Astrocyte of the cerebellum (primary cell): ENCODE measurements at regions not wholly inside any gene's neighbourhood (a gene's known extent, or its start where the extent isn't known, plus 50 kb on each side); places are given as distances from the start of the nearest gene placed in this dataset.

ENCODE experiments used
- DNase-seq: peaks from one replicate; pipeline ENCODE4 v3.0.0-alpha.2; 2011; ENCODE audit warnings: low read depth
- H3K4me3 ChIP-seq: 2 replicates; pipeline ENCODE4 v1.5.1; 2011; ENCODE audit warnings: mild to moderate bottlenecking, low read depth, low read length, moderate library complexity
- in situ Hi-C: cut with HindIII; loops from 2 replicates; pipeline ENCODE4 v1.10.0; 2017; ENCODE audit warnings: low sequenced_read_pairs
- TF ChIP-seq, protein P1 (sequence below): IDR thresholded peaks from 2 replicates; pipeline ENCODE4 v1.5.1; 2012; ENCODE audit warnings: low read length, low read depth, moderate library complexity, mild to moderate bottlenecking; ENCODE audit errors: missing control alignments

DNA sequence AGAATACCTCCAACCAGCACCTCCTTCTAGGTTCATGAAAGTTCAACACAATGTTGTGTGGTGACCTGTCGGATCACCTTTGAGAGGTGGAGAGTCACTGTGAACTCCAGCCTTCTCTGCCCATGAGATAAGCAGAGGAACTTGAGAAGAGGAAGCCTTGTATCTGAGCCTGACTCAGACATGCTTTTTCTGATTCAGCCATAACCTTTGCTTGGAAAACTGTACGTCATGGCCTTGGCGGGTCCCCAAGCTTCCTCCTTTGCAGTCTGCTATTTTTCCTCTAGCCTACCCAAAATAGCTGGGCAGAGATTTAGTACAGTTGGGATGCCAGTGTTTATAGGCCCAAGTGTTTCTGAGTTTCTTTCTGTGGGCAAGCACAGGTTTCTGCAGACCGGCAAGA lies 274.7 kb downstream of the CETN3 start:
- in situ Hi-C loops = no loop called here
- no peak overlapping the region for H3K4me3 ChIP-seq
- TF ChIP-seq, protein P1, sequence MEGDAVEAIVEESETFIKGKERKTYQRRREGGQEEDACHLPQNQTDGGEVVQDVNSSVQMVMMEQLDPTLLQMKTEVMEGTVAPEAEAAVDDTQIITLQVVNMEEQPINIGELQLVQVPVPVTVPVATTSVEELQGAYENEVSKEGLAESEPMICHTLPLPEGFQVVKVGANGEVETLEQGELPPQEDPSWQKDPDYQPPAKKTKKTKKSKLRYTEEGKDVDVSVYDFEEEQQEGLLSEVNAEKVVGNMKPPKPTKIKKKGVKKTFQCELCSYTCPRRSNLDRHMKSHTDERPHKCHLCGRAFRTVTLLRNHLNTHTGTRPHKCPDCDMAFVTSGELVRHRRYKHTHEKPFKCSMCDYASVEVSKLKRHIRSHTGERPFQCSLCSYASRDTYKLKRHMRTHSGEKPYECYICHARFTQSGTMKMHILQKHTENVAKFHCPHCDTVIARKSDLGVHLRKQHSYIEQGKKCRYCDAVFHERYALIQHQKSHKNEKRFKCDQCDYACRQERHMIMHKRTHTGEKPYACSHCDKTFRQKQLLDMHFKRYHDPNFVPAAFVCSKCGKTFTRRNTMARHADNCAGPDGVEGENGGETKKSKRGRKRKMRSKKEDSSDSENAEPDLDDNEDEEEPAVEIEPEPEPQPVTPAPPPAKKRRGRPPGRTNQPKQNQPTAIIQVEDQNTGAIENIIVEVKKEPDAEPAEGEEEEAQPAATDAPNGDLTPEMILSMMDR = no peak
- DNase-seq = no peak

DNA sequence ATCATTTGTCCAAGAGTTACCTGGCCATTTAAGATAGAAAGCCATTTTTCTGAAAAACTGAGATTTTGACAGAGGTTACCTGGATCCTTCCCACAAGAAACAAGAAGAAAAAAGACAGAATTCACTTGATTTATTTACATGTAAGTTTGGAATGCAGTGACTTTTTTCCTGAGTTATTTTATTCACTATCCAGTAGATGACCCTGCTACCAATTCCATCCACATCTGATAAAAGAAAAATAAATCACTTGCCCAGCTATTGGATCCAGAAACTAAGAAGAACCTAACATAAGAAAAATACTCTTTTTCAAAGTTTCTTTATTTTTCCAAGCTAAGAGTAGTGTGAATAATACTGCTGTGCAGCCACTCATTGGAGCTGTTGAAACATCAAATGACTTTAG lies 275.2 kb downstream of the CETN3 start:
- TF ChIP-seq, protein P1 = no peak
- H3K4me3 ChIP-seq = no peak overlapping the region
- no peak for DNase-seq
- in situ Hi-C loops = no loop called here

DNA sequence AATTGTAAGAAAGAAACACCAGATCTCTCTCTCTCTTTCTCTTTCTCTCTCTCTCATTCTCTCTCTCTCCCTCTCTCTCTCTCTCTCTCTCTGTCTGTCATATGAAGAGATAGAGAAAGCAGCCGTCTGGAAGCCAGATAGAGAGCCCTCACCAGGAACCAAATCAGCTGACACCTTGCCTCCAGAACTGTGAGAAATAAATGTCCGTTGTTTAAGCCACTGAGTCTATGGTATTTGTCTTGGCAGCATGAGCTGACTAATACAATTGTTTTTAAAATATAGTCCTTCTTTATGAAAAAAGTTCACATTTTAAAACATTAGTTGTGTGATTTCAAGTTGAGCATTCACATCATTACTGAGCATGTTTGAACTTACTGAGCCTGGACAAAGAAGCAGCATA lies 275.6 kb downstream of the CETN3 start:
- H3K4me3 ChIP-seq = no peak overlapping the region
- TF ChIP-seq, protein P1 = no peak
- in situ Hi-C loops = no loop called here
- no peak for DNase-seq

DNA sequence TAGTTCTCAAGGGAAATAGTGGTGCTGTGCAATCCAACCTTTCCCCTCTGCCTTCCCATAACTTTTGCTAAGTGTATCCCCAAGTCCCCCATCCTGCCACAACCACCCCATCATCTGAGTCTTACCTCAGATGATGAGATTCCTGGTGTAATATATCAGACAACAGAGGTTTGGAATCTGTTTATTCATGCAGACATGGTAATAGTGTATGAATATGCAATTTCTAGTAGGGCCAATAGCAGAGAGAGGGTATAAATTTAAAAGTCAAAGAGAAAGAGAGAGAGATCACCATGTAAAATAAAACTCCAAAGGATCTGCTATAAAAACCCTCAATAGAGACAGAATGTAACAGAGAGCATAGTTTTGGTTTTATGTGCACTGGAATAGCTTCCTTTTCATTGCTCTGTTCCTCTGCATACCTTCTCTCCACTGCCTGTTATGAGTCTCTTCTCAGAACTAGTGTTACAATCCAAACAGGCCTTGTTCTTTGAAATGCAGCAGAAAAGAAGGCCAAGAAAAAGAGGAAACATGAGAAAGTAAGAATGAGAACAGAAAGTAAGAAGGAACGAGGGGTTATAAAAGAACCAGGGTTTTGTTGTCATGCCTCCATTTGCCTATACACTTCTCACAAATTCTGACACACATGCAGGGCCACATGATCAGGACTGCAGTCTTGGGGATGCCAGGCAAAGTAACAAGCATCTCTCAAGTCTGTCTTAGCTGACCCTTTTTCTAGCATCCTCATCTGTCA lies 278.0 kb downstream of the CETN3 start:
- TF ChIP-seq, protein P1 = no peak
- in situ Hi-C loops = no loop called here
- H3K4me3 ChIP-seq = no peak overlapping the region
- DNase-seq = no peak

DNA sequence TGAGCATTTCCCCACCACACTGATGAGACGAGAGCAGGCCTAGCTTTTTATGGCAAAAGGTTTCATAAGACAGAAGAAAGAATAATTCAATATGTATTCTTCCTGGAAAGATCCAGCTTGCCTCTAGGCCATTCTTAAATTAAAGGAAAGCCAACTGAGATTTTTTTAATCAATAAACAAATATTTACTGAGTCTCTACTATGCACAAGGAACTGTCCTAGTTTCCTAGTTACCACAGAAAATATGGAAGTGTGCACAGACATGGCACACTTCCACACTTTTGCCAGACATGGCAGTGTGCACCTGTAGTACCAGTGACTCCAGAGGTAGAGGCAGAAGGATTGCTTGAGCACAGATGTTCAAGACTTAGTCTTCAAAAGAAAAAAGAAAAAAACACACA lies 281.0 kb downstream of the CETN3 start:
- TF ChIP-seq, protein P1 = no peak

DNA sequence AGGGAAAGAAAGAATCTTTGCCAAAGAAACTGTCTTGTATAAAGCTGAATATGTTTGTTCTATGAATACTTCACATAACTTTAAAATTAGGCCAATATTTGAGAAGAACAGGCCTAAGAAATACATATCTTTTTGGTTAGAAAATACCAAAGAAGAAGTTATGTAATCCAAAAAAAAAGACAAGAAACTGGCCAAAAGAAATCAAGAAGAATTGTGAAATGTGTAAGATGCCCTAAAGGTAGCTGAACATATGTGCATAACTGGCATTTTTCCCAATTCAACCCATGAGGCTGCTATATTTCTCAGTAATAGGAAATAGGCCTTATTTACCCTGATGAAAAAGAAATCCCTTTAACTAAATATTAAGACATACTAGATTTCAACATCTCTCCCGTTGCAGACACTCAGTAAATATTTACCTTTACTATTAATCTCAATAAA lies 290.0 kb downstream of the CETN3 start:
- DNase-seq = no peak
- no peak overlapping the region for H3K4me3 ChIP-seq
- in situ Hi-C loops = no loop called here
- TF ChIP-seq, protein P1 = no peak

More for the DNA sequence above, 281.0 kb downstream of the CETN3 start:
- H3K4me3 ChIP-seq = no peak overlapping the region
- in situ Hi-C loops = no loop called here
- no peak for DNase-seq
